ENCODE measurements at regions not wholly inside any gene's neighbourhood (a gene's known extent, or its start where the extent isn't known, plus 50 kb on each side); places are given as distances from the start of the nearest gene placed in this dataset.
A peak's percentile ranks its signal among the peaks of the same experiment; 100 is the strongest.

GRCh38 chr10:59595593-59595992 lies 114.1 kb downstream of the SLC16A9 start:
- Histone ChIP-seq H3K27ac (no peak overlapping the region), H3K27me3 (replicated peaks) (no peaks in the 10 kb centered on the region), H3K4me3 (no peak overlapping the region), H3K9me3 (replicated peaks) (no peaks in the 10 kb centered on the region), H3K36me3 (no peaks in the 10 kb centered on the region), H3K4me1 (replicated peaks) (no peaks in the 10 kb centered on the region)
- DNase-seq (ENCODE audit: low read depth in 1 of 2, low spot score in 2 of 2), result no peak

GRCh38 chr10:59593768-59594167 lies 115.9 kb downstream of the SLC16A9 start:
- DNase-seq (ENCODE audit: low read depth in 1 of 2, low spot score in 2 of 2), result no peak
- no peaks in the 10 kb centered on the region for H3K9me3 ChIP-seq (replicated peaks)
- no peaks in the 10 kb centered on the region for H3K36me3 ChIP-seq
- H3K27ac ChIP-seq, result no peak overlapping the region
- H3K4me3 ChIP-seq, result no peak overlapping the region
- H3K4me1 ChIP-seq (replicated peaks), result no peaks in the 10 kb centered on the region
- H3K27me3 ChIP-seq (replicated peaks), result no peaks in the 10 kb centered on the region

- Histone ChIP-seq H3K27ac (no peak overlapping the region), H3K4me3 (no peak overlapping the region), H3K4me1 (replicated peaks) (no peaks in the 10 kb centered on the region; the same call in 1 of the 2 replicates), H3K36me3 (no peaks in the 10 kb centered on the region), H3K27me3 (replicated peaks) (no peaks in the 10 kb centered on the region), H3K9me3 (replicated peaks) (no peaks in the 10 kb centered on the region)
- no peak for DNase-seq (ENCODE audit: low read depth in 1 of 2, low spot score in 2 of 2)
Observed at GRCh38 chr10:59589796-59590195, 119.9 kb downstream of the SLC16A9 start.

GRCh38 chr10:59588791-59589190 lies 120.9 kb downstream of the SLC16A9 start:
- no peak overlapping the region for H3K4me3 ChIP-seq
- H3K27ac ChIP-seq, result no peak overlapping the region
- no peak for DNase-seq (ENCODE audit: low read depth in 1 of 2, low spot score in 2 of 2)

GRCh38 chr10:59587756-59588140 lies 121.9 kb downstream of the SLC16A9 start:
- DNase-seq (ENCODE audit: low read depth in 1 of 2, low spot score in 2 of 2), result no peak
- Histone ChIP-seq H3K4me1 (replicated peaks) (no peaks in the 10 kb centered on the region; the same call in 1 of the 2 replicates), H3K36me3 (no peaks in the 10 kb centered on the region), H3K27me3 (replicated peaks) (no peaks in the 10 kb centered on the region), H3K4me3 (no peak overlapping the region), H3K9me3 (replicated peaks) (no peaks in the 10 kb centered on the region), H3K27ac (no peak overlapping the region)

More at GRCh38 chr10:59588791-59589190, 120.9 kb downstream of the SLC16A9 start:
- H3K27me3 ChIP-seq (replicated peaks), result no peaks in the 10 kb centered on the region
- H3K4me1 ChIP-seq (replicated peaks), result no peaks in the 10 kb centered on the region; the same call in 1 of the 2 replicates
- no peaks in the 10 kb centered on the region for H3K9me3 ChIP-seq (replicated peaks)
- H3K36me3 ChIP-seq, result no peaks in the 10 kb centered on the region

- no peak overlapping the region for H3K27ac ChIP-seq
- no peak overlapping the region for H3K4me3 ChIP-seq
- no peaks in the 10 kb centered on the region for H3K36me3 ChIP-seq
- H3K9me3 ChIP-seq (replicated peaks), result no peaks in the 10 kb centered on the region
- H3K4me1 ChIP-seq (replicated peaks), result no peaks in the 10 kb centered on the region; the same call in 1 of the 2 replicates
- H3K27me3 ChIP-seq (replicated peaks), result no peaks in the 10 kb centered on the region
- DNase-seq (ENCODE audit: low read depth in 1 of 2, low spot score in 2 of 2), result no peak
Observed at GRCh38 chr10:59587083-59587755, 122.4 kb downstream of the SLC16A9 start.

- Histone ChIP-seq H3K27ac (no peak overlapping the region), H3K4me1 (replicated peaks) (no peaks in the 10 kb centered on the region; the same call in 1 of the 2 replicates), H3K9me3 (replicated peaks) (no peaks in the 10 kb centered on the region), H3K4me3 (no peak overlapping the region), H3K36me3 (no peaks in the 10 kb centered on the region), H3K27me3 (replicated peaks) (no peaks in the 10 kb centered on the region)
- DNase-seq (ENCODE audit: low read depth in 1 of 2, low spot score in 2 of 2), result no peak
Observed at GRCh38 chr10:59586407-59586891, 123.2 kb downstream of the SLC16A9 start.

GRCh38 chr10:59585046-59585700 lies 124.5 kb downstream of the SLC16A9 start:
- Histone ChIP-seq H3K27me3 (replicated peaks) (no peaks in the 10 kb centered on the region), H3K4me3 (no peak overlapping the region), H3K4me1 (replicated peaks) (no peaks in the 10 kb centered on the region; the same call in 1 of the 2 replicates), H3K36me3 (no peaks in the 10 kb centered on the region), H3K27ac (no peak overlapping the region), H3K9me3 (replicated peaks) (no peaks in the 10 kb centered on the region)
- DNase-seq (ENCODE audit: low read depth in 1 of 2, low spot score in 2 of 2), result peak in 1 of 2 experiments; percentile 16

GRCh38 chr10:59582780-59583179 lies 126.9 kb downstream of the SLC16A9 start:
- Histone ChIP-seq H3K27me3 (replicated peaks) (no peaks in the 10 kb centered on the region; the same call in 1 of the 2 replicates), H3K27ac (no peak overlapping the region), H3K4me3 (no peak overlapping the region), H3K4me1 (replicated peaks) (no peaks in the 10 kb centered on the region; the same call in 1 of the 2 replicates), H3K9me3 (replicated peaks) (no peaks in the 10 kb centered on the region), H3K36me3 (no peaks in the 10 kb centered on the region)
- DNase-seq (ENCODE audit: low read depth in 1 of 2, low spot score in 2 of 2), result no peak

- DNase-seq (ENCODE audit: low read depth in 1 of 2, low spot score in 2 of 2), result no peak
- no peaks in the 10 kb centered on the region for H3K9me3 ChIP-seq (replicated peaks)
- no peak overlapping the region for H3K27ac ChIP-seq
- no peak overlapping the region for H3K4me3 ChIP-seq
- H3K27me3 ChIP-seq (replicated peaks), result no peaks in the 10 kb centered on the region; the same call in 1 of the 2 replicates
- no peaks in the 10 kb centered on the region for H3K36me3 ChIP-seq
- H3K4me1 ChIP-seq (replicated peaks), result no peaks in the 10 kb centered on the region; the same call in 1 of the 2 replicates
Observed at GRCh38 chr10:59582058-59582457, 127.6 kb downstream of the SLC16A9 start.

- Histone ChIP-seq H3K4me3 (no peak overlapping the region), H3K27ac (no peak overlapping the region), H3K9me3 (replicated peaks) (no peaks in the 10 kb centered on the region), H3K4me1 (replicated peaks) (no peaks in the 10 kb centered on the region; the same call in 1 of the 2 replicates), H3K27me3 (replicated peaks) (no peaks in the 10 kb centered on the region; the same call in 1 of the 2 replicates), H3K36me3 (no peaks in the 10 kb centered on the region)
- DNase-seq (ENCODE audit: low read depth in 1 of 2, low spot score in 2 of 2), result no peak
Observed at GRCh38 chr10:59580026-59580863, 129.4 kb downstream of the SLC16A9 start.

- DNase-seq (ENCODE audit: low read depth in 1 of 2, low spot score in 2 of 2), result no peak
- no peaks in the 10 kb centered on the region; the same call in 1 of the 2 replicates for H3K27me3 ChIP-seq (replicated peaks)
- no peak overlapping the region for H3K27ac ChIP-seq
- no peaks in the 10 kb centered on the region for H3K4me1 ChIP-seq (replicated peaks)
- no peaks in the 10 kb centered on the region for H3K9me3 ChIP-seq (replicated peaks)
- H3K36me3 ChIP-seq, result no peaks in the 10 kb centered on the region
- H3K4me3 ChIP-seq, result no peak overlapping the region
Observed at GRCh38 chr10:59578741-59579140, 130.9 kb downstream of the SLC16A9 start.

GRCh38 chr10:59577984-59578383 lies 131.7 kb downstream of the SLC16A9 start:
- Histone ChIP-seq H3K4me1 (replicated peaks) (no peaks in the 10 kb centered on the region), H3K4me3 (no peak overlapping the region), H3K36me3 (no peaks in the 10 kb centered on the region), H3K27ac (no peak overlapping the region), H3K27me3 (replicated peaks) (no peaks in the 10 kb centered on the region; the same call in 1 of the 2 replicates), H3K9me3 (replicated peaks) (no peaks in the 10 kb centered on the region)
- DNase-seq (ENCODE audit: low read depth in 1 of 2, low spot score in 2 of 2), result no peak

Measured in SJSA1 (cell line).